CD4-positive, alpha-beta memory T cell (primary cell): ENCODE measurements at regions not wholly inside any gene's neighbourhood (a gene's known extent, or its start where the extent isn't known, plus 50 kb on each side); places are given as distances from the start of the nearest gene placed in this dataset.

ENCODE experiments used
- CTCF ChIA-PET: fragments of 350-600 bp; sonication (Branson Sonifier 250); formaldehyde crosslinking; loops from one replicate; lab custom pipeline; 2021; ENCODE audit warnings: inconsistent platforms; ENCODE audit not compliant: partially characterized antibody; lab: Charles Lee
- POLR2A ChIA-PET: fragments of 350-600 bp; sonication (Branson Sonifier 250); formaldehyde crosslinking; loops from one replicate; lab custom pipeline; 2021; ENCODE audit not compliant: partially characterized antibody; lab: Charles Lee
- DNase-seq, 5 donors: peaks; one replicate each; pipeline versions ENCODE4 v3.0.0 to v3.0.0-alpha.2; 2020 to 2022; ENCODE audit warnings: mixed read lengths in 1 of 5
- H3K27ac ChIP-seq: one replicate; pipeline ENCODE4 v1.7.0; 2013; ENCODE audit warnings: low read depth, low read length
- H3K27me3 ChIP-seq: 2 replicates; pipeline ENCODE4 v1.7.0; 2013; ENCODE audit warnings: mild to moderate bottlenecking, low read length, moderate library complexity; ENCODE audit not compliant: insufficient read depth
- H3K36me3 ChIP-seq: 2 replicates; pipeline ENCODE4 v1.7.0; 2013; ENCODE audit warnings: mild to moderate bottlenecking, low read length, moderate library complexity; ENCODE audit not compliant: insufficient read depth
- H3K4me1 ChIP-seq: 2 replicates; pipeline ENCODE4 v1.7.0; 2013; ENCODE audit warnings: mild to moderate bottlenecking, low read length, moderate library complexity; ENCODE audit not compliant: insufficient read depth
- H3K4me3 ChIP-seq, 2 donors: one replicate each; pipeline ENCODE4 v1.7.0; 2013; ENCODE audit warnings: low read length in 2 of 2, mild to moderate bottlenecking in 1 of 2
- H3K9me3 ChIP-seq, 2 donors: one replicate each; pipeline ENCODE4 v1.7.0; 2013; ENCODE audit warnings: low read length in 2 of 2, control low read depth in 1 of 2; ENCODE audit not compliant: control insufficient read depth in 1 of 2
- H3K27ac Mint-ChIP-seq, 7 donors: one replicate each; pipeline ENCODE4 v1.8.0; 2020 to 2021; ENCODE audit warnings: mixed read lengths in 7 of 7, mild to moderate bottlenecking in 6 of 7, inconsistent platforms in 3 of 7, moderate library complexity in 3 of 7
- H3K27me3 Mint-ChIP-seq, 2 donors: one replicate each; pipeline ENCODE4 v1.8.0; 2020 to 2021; ENCODE audit warnings: mixed read lengths in 2 of 2
- H3K36me3 Mint-ChIP-seq, 2 donors: one replicate each; pipeline ENCODE4 v1.8.0; 2020 to 2021; ENCODE audit warnings: mixed read lengths in 2 of 2, inconsistent platforms in 1 of 2, mild to moderate bottlenecking in 1 of 2
- H3K4me1 Mint-ChIP-seq, 4 donors: one replicate each; pipeline ENCODE4 v1.8.0; 2020 to 2021; ENCODE audit warnings: mixed read lengths in 4 of 4, mild to moderate bottlenecking in 1 of 4
- H3K4me3 Mint-ChIP-seq, 8 donors: one replicate each; pipeline ENCODE4 v1.8.0; 2020 to 2021; ENCODE audit warnings: mixed read lengths in 8 of 8, mild to moderate bottlenecking in 7 of 8, moderate library complexity in 6 of 8, inconsistent platforms in 3 of 8
- H3K9me3 Mint-ChIP-seq, 8 donors: one replicate each; pipeline ENCODE4 v1.8.0; 2020 to 2021; ENCODE audit warnings: mixed read lengths in 8 of 8, mild to moderate bottlenecking in 5 of 8, inconsistent platforms in 3 of 8, moderate library complexity in 1 of 8
- intact Hi-C: fragments of 100-400 bp; cut with micrococcal nuclease; formaldehyde crosslinking; loops from one replicate; pipeline ENCODE4 v1.15.1; 2023

- Mint-ChIP-seq H3K4me1 (no peaks in the 10 kb centered on the region), H3K27me3 (peaks cover 5 to 7% of the 10 kb centered on the region in 2 donors), H3K9me3 (no peaks in the 10 kb centered on the region), H3K36me3 (no peaks in the 10 kb centered on the region), H3K27ac (no peak overlapping the region), H3K4me3 (no peak overlapping the region)
- no peak overlapping the region for H3K27ac ChIP-seq
- H3K27me3 ChIP-seq = no peaks in the 10 kb centered on the region
- intact Hi-C loops = no loop called here
- ChIA-PET POLR2A (no interaction called here), CTCF (interaction anchor here (1.5 kb wide), 1 partner anchor 20 kb away, joined by 4 read pairs; no protein-coding TSS in a partner anchor)
- H3K4me1 ChIP-seq = no peaks in the 10 kb centered on the region
- no peaks in the 10 kb centered on the region for H3K9me3 ChIP-seq
- no peak overlapping the region for H3K4me3 ChIP-seq
- H3K36me3 ChIP-seq = no peaks in the 10 kb centered on the region
- DNase-seq = no peak
Measured at GRCh38 chr6:8238773-8239683, 136.7 kb upstream of the EEF1E1 start.

DNA sequence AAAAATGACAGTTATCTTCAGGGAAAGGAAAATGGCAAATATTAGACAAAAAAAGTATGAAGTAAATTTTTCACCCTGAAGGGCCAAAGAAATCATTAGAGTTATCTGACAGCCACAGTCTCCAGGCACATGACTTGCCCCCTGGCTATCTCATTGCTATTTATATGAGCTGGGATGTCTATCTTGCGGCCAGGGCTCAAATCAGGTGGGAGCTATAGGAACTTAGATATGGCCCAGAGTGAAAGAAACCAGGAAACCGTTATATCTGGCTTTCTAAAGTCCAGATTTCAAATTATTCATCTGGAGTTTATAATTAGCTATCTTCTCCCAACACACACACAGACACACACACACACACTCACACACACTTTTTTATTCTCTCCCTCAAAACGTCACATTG lies 135.3 kb upstream of the EEF1E1 start:
- H3K4me3 Mint-ChIP-seq = no peak overlapping the region
- no peak overlapping the region for H3K27ac Mint-ChIP-seq
- ChIA-PET POLR2A (no interaction called here), CTCF (no interaction called here)
- DNase-seq = no peak
- no peaks in the 10 kb centered on the region for H3K36me3 ChIP-seq
- H3K4me1 Mint-ChIP-seq = no peaks in the 10 kb centered on the region
- no peaks in the 10 kb centered on the region for H3K27me3 ChIP-seq
- H3K4me1 ChIP-seq = no peaks in the 10 kb centered on the region
- H3K27me3 Mint-ChIP-seq = peaks cover 5 to 7% of the 10 kb centered on the region in 2 donors
- H3K9me3 Mint-ChIP-seq = no peaks in the 10 kb centered on the region
- intact Hi-C loops = no loop called here
- H3K9me3 ChIP-seq = no peaks in the 10 kb centered on the region
- H3K27ac ChIP-seq = no peak overlapping the region
- no peak overlapping the region for H3K4me3 ChIP-seq
- no peaks in the 10 kb centered on the region for H3K36me3 Mint-ChIP-seq

- no peaks in the 10 kb centered on the region for H3K27me3 ChIP-seq
- H3K4me3 ChIP-seq = no peak overlapping the region
- H3K27me3 Mint-ChIP-seq = peaks cover 5 to 7% of the 10 kb centered on the region in 2 donors
- POLR2A ChIA-PET = no interaction called here
- H3K27ac ChIP-seq = no peak overlapping the region
- no peak overlapping the region for H3K27ac Mint-ChIP-seq
- no peak for DNase-seq
- no peaks in the 10 kb centered on the region for H3K36me3 Mint-ChIP-seq
- intact Hi-C loops = no loop called here
- H3K4me1 ChIP-seq = no peaks in the 10 kb centered on the region
- no peaks in the 10 kb centered on the region for H3K36me3 ChIP-seq
- no peak overlapping the region for H3K4me3 Mint-ChIP-seq
- no peaks in the 10 kb centered on the region for H3K4me1 Mint-ChIP-seq
- CTCF ChIA-PET = interaction anchor here (1.3 kb wide), 1 partner anchor 18 kb away, joined by 7 read pairs; no protein-coding TSS in a partner anchor
- no peaks in the 10 kb centered on the region for H3K9me3 ChIP-seq
- no peaks in the 10 kb centered on the region for H3K9me3 Mint-ChIP-seq
Measured at GRCh38 chr6:8236956-8237355, 134.6 kb upstream of the EEF1E1 start.

GRCh38 chr6:8234321-8234720 lies 132.0 kb upstream of the EEF1E1 start:
- no peak overlapping the region for H3K27ac ChIP-seq
- Mint-ChIP-seq H3K4me3 (no peak overlapping the region), H3K4me1 (no peaks in the 10 kb centered on the region), H3K27ac (no peak overlapping the region), H3K27me3 (peaks cover 3 to 18% of the 10 kb centered on the region in 2 donors), H3K9me3 (no peaks in the 10 kb centered on the region), H3K36me3 (no peaks in the 10 kb centered on the region)
- no peaks in the 10 kb centered on the region for H3K4me1 ChIP-seq
- ChIA-PET CTCF (no interaction called here), POLR2A (no interaction called here)
- H3K9me3 ChIP-seq = no peaks in the 10 kb centered on the region
- no peaks in the 10 kb centered on the region for H3K36me3 ChIP-seq
- no peak overlapping the region for H3K4me3 ChIP-seq
- intact Hi-C loops = no loop called here
- DNase-seq = no peak
- no peaks in the 10 kb centered on the region for H3K27me3 ChIP-seq

DNA sequence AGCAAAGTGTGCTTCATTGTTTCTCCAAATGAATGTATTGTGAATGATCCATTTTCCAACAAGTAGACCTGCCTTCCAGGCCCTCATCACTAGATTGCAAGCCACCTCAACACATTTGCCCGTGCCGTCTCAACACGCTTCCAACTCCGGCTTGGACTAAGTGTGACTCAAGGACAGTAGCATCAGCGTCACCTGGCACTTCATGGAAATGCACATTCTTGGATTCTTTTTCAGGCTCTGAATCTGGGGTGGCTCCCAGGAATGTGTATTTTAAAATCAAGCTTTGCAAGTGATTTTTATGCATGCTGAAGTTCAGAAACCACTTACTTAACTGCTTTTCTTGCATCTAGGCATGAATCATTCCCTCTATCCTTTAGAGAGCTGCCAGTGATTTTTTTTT lies 129.6 kb upstream of the EEF1E1 start:
- intact Hi-C loops = no loop called here
- CTCF ChIA-PET = no interaction called here

GRCh38 chr6:8229915-8230756 lies 127.8 kb upstream of the EEF1E1 start:
- CTCF ChIA-PET = interaction anchor here (4.2 kb wide), 1 partner anchor 11 kb away, joined by 25 read pairs; no protein-coding TSS in a partner anchor
- no peaks in the 10 kb centered on the region for H3K4me1 ChIP-seq
- intact Hi-C loops = no loop called here
- no peaks in the 10 kb centered on the region for H3K9me3 ChIP-seq
- no peaks in the 10 kb centered on the region for H3K36me3 ChIP-seq
- no peak for DNase-seq
- H3K27ac ChIP-seq = no peak overlapping the region
- no peak overlapping the region for H3K4me3 Mint-ChIP-seq
- no peaks in the 10 kb centered on the region for H3K36me3 Mint-ChIP-seq
- H3K4me3 ChIP-seq = no peak overlapping the region
- no peaks in the 10 kb centered on the region for H3K4me1 Mint-ChIP-seq
- POLR2A ChIA-PET = no interaction called here
- H3K27me3 ChIP-seq = no peaks in the 10 kb centered on the region
- peaks cover 3 to 13% of the 10 kb centered on the region in 2 donors for H3K27me3 Mint-ChIP-seq
- H3K27ac Mint-ChIP-seq = no peak overlapping the region
- no peaks in the 10 kb centered on the region for H3K9me3 Mint-ChIP-seq

More for the DNA sequence above, 129.6 kb upstream of the EEF1E1 start:
- H3K27ac ChIP-seq = no peak overlapping the region
- no peaks in the 10 kb centered on the region for H3K4me1 ChIP-seq
- no peaks in the 10 kb centered on the region for H3K27me3 ChIP-seq
- no peaks in the 10 kb centered on the region for H3K36me3 ChIP-seq
- H3K9me3 ChIP-seq = no peaks in the 10 kb centered on the region
- no peaks in the 10 kb centered on the region for H3K4me1 Mint-ChIP-seq
- no peak overlapping the region for H3K4me3 ChIP-seq
- no peak overlapping the region for H3K27ac Mint-ChIP-seq
- H3K36me3 Mint-ChIP-seq = no peaks in the 10 kb centered on the region
- DNase-seq = no peak
- no peak overlapping the region for H3K4me3 Mint-ChIP-seq
- H3K27me3 Mint-ChIP-seq = peaks cover 3 to 18% of the 10 kb centered on the region in 2 donors
- no peaks in the 10 kb centered on the region for H3K9me3 Mint-ChIP-seq
- POLR2A ChIA-PET = no interaction called here

DNA sequence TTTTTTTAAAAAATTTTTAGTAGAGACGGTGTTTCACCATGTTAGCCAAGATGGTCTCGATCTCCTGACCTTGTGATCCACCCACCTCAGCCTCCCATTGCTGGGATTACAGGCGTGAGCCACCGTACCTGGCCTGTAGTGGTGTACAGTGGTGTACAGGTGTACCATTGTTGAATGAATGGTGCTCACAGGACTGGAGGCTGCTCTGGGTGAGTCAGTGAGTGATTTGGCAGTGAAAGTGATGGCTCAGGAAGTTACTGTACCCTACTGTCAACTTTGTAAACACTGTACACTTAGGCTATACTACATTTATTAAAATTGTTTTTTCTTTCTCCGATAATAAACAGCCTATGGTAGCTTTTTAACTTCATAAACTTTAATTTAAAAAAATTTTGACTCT lies 122.8 kb upstream of the EEF1E1 start:
- no peaks in the 10 kb centered on the region for H3K9me3 Mint-ChIP-seq
- H3K36me3 Mint-ChIP-seq = no peaks in the 10 kb centered on the region
- DNase-seq = no peak
- H3K4me3 Mint-ChIP-seq = no peak overlapping the region
- Histone ChIP-seq H3K27ac (no peak overlapping the region), H3K4me1 (no peaks in the 10 kb centered on the region), H3K4me3 (no peak overlapping the region), H3K36me3 (no peaks in the 10 kb centered on the region), H3K27me3 (no peaks in the 10 kb centered on the region), H3K9me3 (no peaks in the 10 kb centered on the region)
- ChIA-PET POLR2A (no interaction called here), CTCF (interaction anchor here (1.1 to 1.3 kb wide), 2 partner anchors 14 to 94 kb away, joined by 3 read pairs; no protein-coding TSS in a partner anchor)
- no peaks in the 10 kb centered on the region for H3K4me1 Mint-ChIP-seq
- H3K27ac Mint-ChIP-seq = no peak overlapping the region
- intact Hi-C loops = no loop called here
- peaks cover 0 to 5% of the 10 kb centered on the region in 2 donors for H3K27me3 Mint-ChIP-seq
